Suppressor macrophage treated with lipopolysaccharide for 4 hours (primary cell): ENCODE measurements at regions not wholly inside any gene's neighbourhood (a gene's known extent, or its start where the extent isn't known, plus 50 kb on each side); places are given as distances from the start of the nearest gene placed in this dataset.
"Not testable (repeated sequence)": the region's sequence is repeated elsewhere in the genome, so short reads cannot be mapped to it uniquely, and the experiment has no call there.

Experiments
- DNase-seq: peaks from one replicate; pipeline ENCODE4 v3.0.0-alpha.2; 2020

GRCh38 chr7:49618028-49618427 is 155.4 kb upstream of the VWC2 start:
- DNase-seq, result no peak

- DNase-seq, result no peak
Observed at GRCh38 chr7:49623943-49624342, 149.5 kb upstream of the VWC2 start.

- no peak for DNase-seq
Observed at GRCh38 chr7:49624611-49625010, 148.8 kb upstream of the VWC2 start.

GRCh38 chr7:49630513-49630912 is 142.9 kb upstream of the VWC2 start:
- no peak for DNase-seq

- peak; percentile 5 for DNase-seq
Observed at GRCh38 chr7:49631071-49631815, 142.2 kb upstream of the VWC2 start.

- DNase-seq, result no peak
Observed at GRCh38 chr7:49631960-49632359, 141.5 kb upstream of the VWC2 start.

GRCh38 chr7:49635800-49636199 is 137.6 kb upstream of the VWC2 start:
- peak; percentile 12 for DNase-seq

GRCh38 chr7:49636400-49636799 is 137.0 kb upstream of the VWC2 start:
- DNase-seq, result no peak

- no peak for DNase-seq
Observed at GRCh38 chr7:49638166-49638565, 135.3 kb upstream of the VWC2 start.

GRCh38 chr7:49639068-49639593 is 134.3 kb upstream of the VWC2 start:
- DNase-seq, result no peak

- DNase-seq, result no peak
Observed at GRCh38 chr7:49639808-49640207, 133.6 kb upstream of the VWC2 start.

- DNase-seq, result no peak
Observed at GRCh38 chr7:49643321-49643720, 130.1 kb upstream of the VWC2 start.

- DNase-seq, result no peak
Observed at GRCh38 chr7:49643736-49644135, 129.7 kb upstream of the VWC2 start.

GRCh38 chr7:49644396-49645166 is 128.9 kb upstream of the VWC2 start:
- DNase-seq, result no peak

- no peak for DNase-seq
Observed at GRCh38 chr7:49645296-49645695, 128.1 kb upstream of the VWC2 start.

- no peak for DNase-seq
Observed at GRCh38 chr7:49660170-49660783, 113.2 kb upstream of the VWC2 start.

GRCh38 chr7:49660976-49661375 is 112.5 kb upstream of the VWC2 start:
- no peak for DNase-seq

- not testable (repeated sequence) for DNase-seq
Observed at GRCh38 chr7:49665963-49666362, 107.5 kb upstream of the VWC2 start.

- no peak for DNase-seq
Observed at GRCh38 chr7:49666764-49667163, 106.7 kb upstream of the VWC2 start.

GRCh38 chr7:49669285-49669684 is 104.2 kb upstream of the VWC2 start:
- DNase-seq, result no peak

- DNase-seq, result no peak
Observed at GRCh38 chr7:49669692-49670260, 103.7 kb upstream of the VWC2 start.

- DNase-seq, result no peak
Observed at GRCh38 chr7:49670991-49671390, 102.4 kb upstream of the VWC2 start.

- DNase-seq, result no peak
Observed at GRCh38 chr7:49692516-49692915, 80.9 kb upstream of the VWC2 start.
